Activated naive CD4-positive, alpha-beta T cell treated with anti-CD3 and anti-CD28 coated beads, Interleukin-2, amount 50 U/mL, for 16 hours (primary cell): ENCODE measurements at regions not wholly inside any gene's neighbourhood (a gene's known extent, or its start where the extent isn't known, plus 50 kb on each side); places are given as distances from the start of the nearest gene placed in this dataset.
A peak's percentile ranks its signal among the peaks of the same experiment; 100 is the strongest.
"Not testable (repeated sequence)": the region's sequence is repeated elsewhere in the genome, so short reads cannot be mapped to it uniquely, and the experiment has no call there.

ENCODE experiments used
- DNase-seq: peaks from one replicate; pipeline ENCODE4 v3.0.0-alpha.2; 2020

- DNase-seq: no peak
Measured at GRCh38 chr6:151671195-151671594, 136.3 kb upstream of the ESR1 start.

- no peak for DNase-seq
Measured at GRCh38 chr6:151674578-151674977, 132.9 kb upstream of the ESR1 start.

GRCh38 chr6:151675746-151676459, 131.6 kb upstream of the ESR1 start:
- peak; percentile 43 for DNase-seq

- DNase-seq: no peak
Measured at GRCh38 chr6:151676460-151676945, 131.0 kb upstream of the ESR1 start.

- no peak for DNase-seq
Measured at GRCh38 chr6:151677404-151677803, 130.1 kb upstream of the ESR1 start.

- DNase-seq: peak; percentile 22
Measured at GRCh38 chr6:151679081-151679480, 128.4 kb upstream of the ESR1 start.

GRCh38 chr6:151679941-151680340, 127.5 kb upstream of the ESR1 start:
- no peak for DNase-seq

GRCh38 chr6:151680846-151681432, 126.5 kb upstream of the ESR1 start:
- DNase-seq: no peak

- no peak for DNase-seq
Measured at GRCh38 chr6:151681433-151682059, 125.9 kb upstream of the ESR1 start.

- DNase-seq: no peak
Measured at GRCh38 chr6:151682251-151682650, 125.2 kb upstream of the ESR1 start.

GRCh38 chr6:151682922-151683321, 124.6 kb upstream of the ESR1 start:
- DNase-seq: no peak

- no peak for DNase-seq
Measured at GRCh38 chr6:151683381-151683780, 124.1 kb upstream of the ESR1 start.

- no peak for DNase-seq
Measured at GRCh38 chr6:151689499-151690201, 117.8 kb upstream of the ESR1 start.

GRCh38 chr6:151690303-151690702, 117.2 kb upstream of the ESR1 start:
- DNase-seq: no peak

GRCh38 chr6:151690768-151691562, 116.5 kb upstream of the ESR1 start:
- peak; percentile 25 for DNase-seq

GRCh38 chr6:151692216-151692615, 115.3 kb upstream of the ESR1 start:
- no peak for DNase-seq

GRCh38 chr6:151693366-151693765, 114.1 kb upstream of the ESR1 start:
- no peak for DNase-seq

- no peak for DNase-seq
Measured at GRCh38 chr6:151695156-151695555, 112.3 kb upstream of the ESR1 start.

- DNase-seq: not testable (repeated sequence)
Measured at GRCh38 chr6:151696302-151696701, 111.2 kb upstream of the ESR1 start.

GRCh38 chr6:151698931-151699700, 108.4 kb upstream of the ESR1 start:
- DNase-seq: no peak

GRCh38 chr6:151699719-151700118, 107.8 kb upstream of the ESR1 start:
- no peak for DNase-seq
